CD14-positive monocyte (primary cell): ENCODE measurements at regions not wholly inside any gene's neighbourhood (a gene's known extent, or its start where the extent isn't known, plus 50 kb on each side); places are given as distances from the start of the nearest gene placed in this dataset.

ENCODE experiments used
- DNase-seq, 3 donors: peaks; one replicate each; pipeline ENCODE4 v3.0.0-alpha.2; 2011 to 2022
- H2AFZ ChIP-seq: 2 replicates; pipeline ENCODE4 v1.6.0; 2012; ENCODE audit warnings: mild to moderate bottlenecking, low read depth, low read length, inconsistent platforms; ENCODE audit not compliant: insufficient read depth, poor library complexity, severe bottlenecking
- H3K27ac ChIP-seq, 2 donors: 1 replicate in 1 of 2; 2 replicates in 1 of 2; pipeline ENCODE4 v1.5.1; 2012 to 2013; ENCODE audit warnings: low read length in 2 of 2, control low read depth in 1 of 2, inconsistent platforms in 1 of 2, low read depth in 1 of 2, mild to moderate bottlenecking in 1 of 2
- H3K27me3 ChIP-seq, 2 donors: one replicate each; pipeline versions ENCODE4 v1.6.0 to v1.6.1; 2011 to 2013; ENCODE audit warnings: low read length in 2 of 2; ENCODE audit not compliant: control insufficient read depth in 2 of 2, insufficient read depth in 2 of 2
- H3K36me3 ChIP-seq, 2 donors: replicated peaks in 1 of 2; 1 replicate in 1 of 2; 2 replicates in 1 of 2; pipeline versions ENCODE4 v1.5.1 to v1.6.1; 2012 to 2013; ENCODE audit warnings: low read length in 2 of 2, control low read depth in 1 of 2, inconsistent platforms in 1 of 2, mild to moderate bottlenecking in 1 of 2; ENCODE audit not compliant: insufficient read depth in 2 of 2, control insufficient read depth in 1 of 2
- H3K4me1 ChIP-seq, 2 donors: 1 replicate in 1 of 2; 2 replicates in 1 of 2; pipeline versions ENCODE4 v1.5.1 to v1.6.1; 2012 to 2013; ENCODE audit warnings: low read length in 2 of 2, control low read depth in 1 of 2, inconsistent platforms in 1 of 2, mild to moderate bottlenecking in 1 of 2, moderate library complexity in 1 of 2; ENCODE audit not compliant: insufficient read depth in 2 of 2, control insufficient read depth in 1 of 2
- H3K4me2 ChIP-seq: replicated peaks from 2 replicates; pipeline ENCODE3; 2012; ENCODE audit warnings: low read length, moderate library complexity, mild to moderate bottlenecking; ENCODE audit not compliant: poor library complexity, severe bottlenecking; ENCODE audit errors: extremely low read depth
- H3K4me3 ChIP-seq, 3 experiments: fragments of 200-600 bp in 1 of 3; sonication (generic) in 1 of 3; replicated peaks in 1 of 3; 1 replicate in 2 of 3; 2 replicates in 1 of 3; pipeline ENCODE4 v1.5.1; 2011 to 2013; ENCODE audit warnings: low read length in 3 of 3, mild to moderate bottlenecking in 3 of 3, control low read depth in 2 of 3, low read depth in 2 of 3, inconsistent platforms in 1 of 3, moderate library complexity in 1 of 3
- H3K79me2 ChIP-seq: 2 replicates; pipeline ENCODE4 v1.6.0; 2012; ENCODE audit warnings: mild to moderate bottlenecking, control low read depth, inconsistent platforms, low read length, moderate library complexity; ENCODE audit not compliant: insufficient read depth
- H3K9ac ChIP-seq: 2 replicates; pipeline ENCODE4 v1.6.0; 2017; ENCODE audit warnings: low read length, mild to moderate bottlenecking; ENCODE audit not compliant: insufficient read depth, poor library complexity, severe bottlenecking
- H3K9me3 ChIP-seq, 2 donors: replicated peaks in 1 of 2; 1 replicate in 1 of 2; 2 replicates in 1 of 2; pipeline versions ENCODE4 v1.5.1 to v1.6.1; 2012 to 2013; ENCODE audit warnings: low read length in 2 of 2, control low read depth in 1 of 2; ENCODE audit not compliant: control insufficient read depth in 1 of 2, insufficient read depth in 1 of 2
- H4K20me1 ChIP-seq: 2 replicates; pipeline ENCODE4 v1.6.0; 2012; ENCODE audit warnings: mild to moderate bottlenecking, low read length, control low read depth, moderate library complexity; ENCODE audit not compliant: insufficient read depth
- H3K27ac Mint-ChIP-seq, 7 donors: one replicate each; pipeline ENCODE4 v1.8.0; 2020; ENCODE audit warnings: mild to moderate bottlenecking in 7 of 7, mixed read lengths in 7 of 7, moderate library complexity in 6 of 7, inconsistent platforms in 2 of 7
- H3K27me3 Mint-ChIP-seq, 3 donors: one replicate each; pipeline ENCODE4 v1.8.0; 2021 to 2022; ENCODE audit warnings: low read depth in 3 of 3, mild to moderate bottlenecking in 3 of 3, mixed read lengths in 3 of 3, moderate library complexity in 3 of 3, inconsistent platforms in 1 of 3
- H3K36me3 Mint-ChIP-seq, 2 donors: one replicate each; pipeline ENCODE4 v1.8.0; 2020; ENCODE audit warnings: mixed read lengths in 2 of 2, inconsistent platforms in 1 of 2, mild to moderate bottlenecking in 1 of 2
- H3K4me1 Mint-ChIP-seq: one replicate; pipeline ENCODE4 v1.8.0; 2020; ENCODE audit warnings: mild to moderate bottlenecking, mixed read lengths
- H3K4me3 Mint-ChIP-seq, 2 donors: one replicate each; pipeline ENCODE4 v1.8.0; 2020; ENCODE audit warnings: mild to moderate bottlenecking in 2 of 2, mixed read lengths in 2 of 2, moderate library complexity in 1 of 2
- H3K9me3 Mint-ChIP-seq, 7 donors: one replicate each; pipeline ENCODE4 v1.8.0; 2020 to 2022; ENCODE audit warnings: mixed read lengths in 7 of 7, mild to moderate bottlenecking in 6 of 7, moderate library complexity in 6 of 7, inconsistent platforms in 2 of 7
- WGBS: methylation state at CpG from one replicate; pipeline ENCODE4 v1.1.5; 2013; ENCODE audit warnings: missing lambda C conversion rate; ENCODE audit not compliant: insufficient coverage; 5-methylcytosine and 5-hydroxymethylcytosine counted together
- intact Hi-C, 2 donors: fragments of 100-400 bp; cut with micrococcal nuclease; formaldehyde crosslinking; loops; one replicate each; pipeline versions ENCODE4 v1.15.0 to v1.15.1; 2023
- TF ChIP-seq, protein P1 (sequence below): fragments of 200-600 bp; IDR thresholded peaks from one replicate; pipeline ENCODE4 v1.8.0; 2022; ENCODE audit warnings: antibody characterized with exemption, mild to moderate bottlenecking

DNA sequence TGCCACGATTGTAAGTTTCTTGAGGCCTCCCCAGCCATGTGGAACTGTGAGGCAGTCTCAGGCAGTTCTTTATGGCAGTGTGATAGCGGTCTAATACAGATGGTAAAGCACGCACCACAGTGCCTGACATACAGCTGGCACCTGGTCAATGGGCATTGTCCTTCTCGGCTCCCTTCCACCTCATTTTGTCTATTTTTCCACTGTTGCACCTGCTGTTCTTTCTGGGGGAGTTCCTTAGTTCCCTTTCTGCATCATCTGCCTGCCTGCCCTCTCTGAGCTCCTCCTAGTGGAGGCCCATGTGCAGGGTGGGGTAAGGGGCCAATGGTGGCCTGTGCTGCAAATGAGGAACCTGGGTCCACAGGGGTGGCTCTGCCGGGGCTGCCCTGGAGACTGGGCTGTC, 157.6 kb downstream of the LPIN1 start:
- Histone ChIP-seq H3K36me3 (no peaks in the 10 kb centered on the region), H3K9me3 (no peaks in the 10 kb centered on the region), H2AFZ (no peak overlapping the region), H4K20me1 (no peaks in the 10 kb centered on the region), H3K9ac (no peak overlapping the region), H3K27me3 (no peaks in the 10 kb centered on the region), H3K4me2 (no peak overlapping the region), H3K4me3 (peak overlapping the region in 1 of 3 experiments; percentile 35), H3K27ac (peak overlapping the region in 1 of 2 donors; percentile 52), H3K4me1 (peaks cover 67 to 77% of the 10 kb centered on the region in 2 donors), H3K79me2 (no peaks in the 10 kb centered on the region)
- 58% methylated on average over 4 of the region's 5 CpGs for WGBS
- peak; percentile 60 to 81 (median 61) for DNase-seq
- Mint-ChIP-seq H3K4me3 (no peak overlapping the region), H3K36me3 (peaks cover 3 to 10% of the 10 kb centered on the region in 2 donors), H3K27me3 (peaks cover 0 to 4% (median 2%) of the 10 kb centered on the region in 3 donors), H3K9me3 (peaks cover 0 to 3% (median 0%) of the 10 kb centered on the region in 7 donors), H3K4me1 (peaks cover 73% of the 10 kb centered on the region), H3K27ac (peak overlapping the region; percentile 64 to 93 (median 89))
- TF ChIP-seq, protein P1, sequence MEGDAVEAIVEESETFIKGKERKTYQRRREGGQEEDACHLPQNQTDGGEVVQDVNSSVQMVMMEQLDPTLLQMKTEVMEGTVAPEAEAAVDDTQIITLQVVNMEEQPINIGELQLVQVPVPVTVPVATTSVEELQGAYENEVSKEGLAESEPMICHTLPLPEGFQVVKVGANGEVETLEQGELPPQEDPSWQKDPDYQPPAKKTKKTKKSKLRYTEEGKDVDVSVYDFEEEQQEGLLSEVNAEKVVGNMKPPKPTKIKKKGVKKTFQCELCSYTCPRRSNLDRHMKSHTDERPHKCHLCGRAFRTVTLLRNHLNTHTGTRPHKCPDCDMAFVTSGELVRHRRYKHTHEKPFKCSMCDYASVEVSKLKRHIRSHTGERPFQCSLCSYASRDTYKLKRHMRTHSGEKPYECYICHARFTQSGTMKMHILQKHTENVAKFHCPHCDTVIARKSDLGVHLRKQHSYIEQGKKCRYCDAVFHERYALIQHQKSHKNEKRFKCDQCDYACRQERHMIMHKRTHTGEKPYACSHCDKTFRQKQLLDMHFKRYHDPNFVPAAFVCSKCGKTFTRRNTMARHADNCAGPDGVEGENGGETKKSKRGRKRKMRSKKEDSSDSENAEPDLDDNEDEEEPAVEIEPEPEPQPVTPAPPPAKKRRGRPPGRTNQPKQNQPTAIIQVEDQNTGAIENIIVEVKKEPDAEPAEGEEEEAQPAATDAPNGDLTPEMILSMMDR: peak; percentile 35
- intact Hi-C loops: loop anchor here (5.0 to 10.0 kb wide), 3 partner anchors 37 to 111 kb away; no protein-coding TSS in a partner anchor

DNA sequence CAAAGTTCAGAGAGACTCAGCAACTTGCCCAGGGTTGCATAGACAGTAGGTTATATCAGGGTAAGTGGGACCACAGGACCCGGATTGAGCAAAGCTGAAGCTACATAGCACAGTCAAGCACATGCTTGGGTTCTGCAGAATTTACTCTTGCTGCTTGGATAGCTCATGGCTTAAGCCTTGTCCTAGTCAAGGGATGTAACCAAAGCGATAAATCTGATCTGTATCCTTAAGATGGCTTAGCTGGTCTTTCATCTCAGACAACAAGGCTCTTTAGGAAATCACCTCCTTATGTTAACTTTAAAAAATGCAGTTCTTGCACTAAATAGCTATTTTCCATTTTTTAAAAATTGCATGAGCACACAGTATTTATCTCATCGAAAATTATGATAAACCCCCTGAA, 158.5 kb downstream of the LPIN1 start:
- H3K27ac ChIP-seq: no peak overlapping the region
- no peak overlapping the region for H3K27ac Mint-ChIP-seq
- no peaks in the 10 kb centered on the region for H4K20me1 ChIP-seq
- H3K9me3 ChIP-seq: no peaks in the 10 kb centered on the region
- H3K4me3 Mint-ChIP-seq: no peak overlapping the region
- H3K4me1 ChIP-seq: peaks cover 70 to 73% of the 10 kb centered on the region in 2 donors
- H3K4me2 ChIP-seq: no peak overlapping the region
- no peak overlapping the region for H2AFZ ChIP-seq
- TF ChIP-seq, protein P1: no peak
- H3K9me3 Mint-ChIP-seq: peaks cover 0 to 2% (median 0%) of the 10 kb centered on the region in 7 donors
- peaks cover 76% of the 10 kb centered on the region for H3K4me1 Mint-ChIP-seq
- H3K36me3 ChIP-seq: no peaks in the 10 kb centered on the region
- 80% methylated on average over 3 of the region's 3 CpGs for WGBS
- no peak overlapping the region for H3K4me3 ChIP-seq
- H3K79me2 ChIP-seq: no peaks in the 10 kb centered on the region
- no peak for DNase-seq
- intact Hi-C loops: loop anchor here (5.0 to 10.0 kb wide), 4 partner anchors 37 to 110 kb away; no protein-coding TSS in a partner anchor
- peaks cover 0 to 4% (median 4%) of the 10 kb centered on the region in 3 donors for H3K27me3 Mint-ChIP-seq
- peaks cover 4 to 13% of the 10 kb centered on the region in 2 donors for H3K36me3 Mint-ChIP-seq
- no peak overlapping the region for H3K9ac ChIP-seq
- no peaks in the 10 kb centered on the region for H3K27me3 ChIP-seq
